Hepatocyte (in vitro differentiated cells): ENCODE measurements at regions not wholly inside any gene's neighbourhood (a gene's known extent, or its start where the extent isn't known, plus 50 kb on each side); places are given as distances from the start of the nearest gene placed in this dataset.

Experiments used
- CTCF ChIP-seq: fragments of 200-600 bp; sonication (generic); IDR thresholded peaks from 2 replicates; pipeline ENCODE4 v1.5.1; 2016; ENCODE audit warnings: antibody characterized with exemption, mild to moderate bottlenecking; ENCODE audit not compliant: poor library complexity
- EZH2 ChIP-seq: fragments of 200-600 bp; sonication (generic); IDR thresholded peaks from 2 replicates; pipeline ENCODE4 v1.6.1; 2016; ENCODE audit warnings: antibody characterized with exemption, mild to moderate bottlenecking, borderline replicate concordance
- EZH2phosphoT487 ChIP-seq: fragments of 200-600 bp; sonication (generic); IDR thresholded peaks from one replicate; pipeline ENCODE4 v1.6.1; 2018; ENCODE audit warnings: antibody characterized with exemption, mild to moderate bottlenecking, low read depth, moderate library complexity; ENCODE audit not compliant: unreplicated experiment, severe bottlenecking

DNA sequence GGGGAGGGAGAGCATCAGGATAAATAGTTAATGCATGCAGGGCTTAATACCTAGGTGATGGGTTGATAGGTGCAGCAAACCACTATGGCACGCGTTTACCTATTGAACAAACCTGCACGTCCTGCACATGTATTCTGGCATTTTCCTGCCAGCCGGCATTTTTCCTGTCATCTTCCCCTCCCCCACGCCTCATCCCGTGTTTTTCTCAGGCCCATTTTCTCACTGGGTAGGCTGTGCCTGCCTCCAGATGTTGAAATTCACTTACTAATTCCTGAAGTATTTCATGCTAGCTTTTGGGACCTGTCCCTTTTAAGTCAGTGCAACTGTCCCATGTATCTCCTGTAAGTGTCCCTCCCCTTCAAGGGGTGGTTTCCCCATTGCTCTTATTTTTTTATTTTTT is 220.3 kb upstream of the NPY start:
- TF ChIP-seq CTCF (no peak), EZH2 (no peak), EZH2phosphoT487 (no peak)
